Ovary (tissue), 7 donors: ENCODE measurements at regions not wholly inside any gene's neighbourhood (a gene's known extent, or its start where the extent isn't known, plus 50 kb on each side); places are given as distances from the start of the nearest gene placed in this dataset.

Source experiments
- DNase-seq, 5 donors: peaks; one replicate each; pipeline ENCODE4 v3.0.0-alpha.2; 2019 to 2020
- H3K27ac ChIP-seq, 2 donors: fragments of 200-600 bp; one replicate each; pipeline versions ENCODE4 v1.5.1 to v1.8.0; 2019 to 2022
- H3K27me3 ChIP-seq: fragments of 200-600 bp; one replicate; pipeline ENCODE4 v1.8.0; 2022
- H3K36me3 ChIP-seq: fragments of 200-600 bp; sonication (generic); one replicate; pipeline ENCODE4 v1.5.1; 2019
- H3K4me1 ChIP-seq: one replicate; pipeline ENCODE4 v1.8.1; 2013; ENCODE audit warnings: mild to moderate bottlenecking, moderate library complexity; ENCODE audit not compliant: insufficient read depth
- H3K4me3 ChIP-seq: fragments of 200-600 bp; sonication (generic); one replicate; pipeline ENCODE4 v1.5.1; 2017
- H3K9me3 ChIP-seq, 2 donors: fragments of 200-600 bp in 1 of 2; sonication (generic) in 1 of 2; one replicate each; pipeline versions ENCODE4 v1.5.1 to v1.8.1; 2013 to 2019; ENCODE audit warnings: mild to moderate bottlenecking in 1 of 2, moderate library complexity in 1 of 2
- CTCF ChIP-seq, 3 donors: fragments of 450-650 bp in 2 of 3; fragments of 200-600 bp in 1 of 3; IDR thresholded peaks; one replicate each; pipeline versions ENCODE4 v1.5.1 to v1.8.0; 2016 to 2022; ENCODE audit warnings: antibody characterized with exemption in 3 of 3, mild to moderate bottlenecking in 1 of 3
- EP300 ChIP-seq: sonication (generic); formaldehyde crosslinking; IDR thresholded peaks from one replicate; pipeline ENCODE4 v1.6.1; 2017; ENCODE audit warnings: antibody characterized with exemption
- POLR2A ChIP-seq: fragments of 450-650 bp; IDR thresholded peaks from one replicate; pipeline ENCODE4 v1.6.1; 2017; ENCODE audit warnings: antibody characterized with exemption, mild to moderate bottlenecking, moderate library complexity
- WGBS, 3 donors: extraction: QIAGEN DNeasy Blood & Tissue Kit in 1 of 3; methylation state at CpG; one replicate each; pipeline versions ENCODE4 v1.1.5 to v1.1.7; 2013 to 2017; 5-methylcytosine and 5-hydroxymethylcytosine counted together
- intact Hi-C, 4 donors: fragments of 100-400 bp; cut with DNase I; formaldehyde crosslinking; loops; one replicate each; pipeline versions ENCODE4 v1.11.0 to v1.15.1; 2022 to 2023
- donor health status: DM: no; HTN: no; CAD: no; lungs with moderate emphysema.
- donor health status: DM: no; HTN: no; CAD: no.
- donor health status: Bipolar disorder and iron deficiency.
- donor health status: DM: no; HTN: no; CAD: no.
- donor health status: DM: yes; HTN: yes; CAD: no.

GRCh38 chr15:96043591-96044171 is 286.8 kb upstream of the NR2F2 start:
- no peak overlapping the region for H3K27ac ChIP-seq
- H3K27me3 ChIP-seq, result no peaks in the 10 kb centered on the region
- no peak for DNase-seq
- H3K9me3 ChIP-seq, result no peaks in the 10 kb centered on the region
- no peak for TF ChIP-seq EP300
- no peak for TF ChIP-seq CTCF (IDR thresholded peaks at IDR 0.05)
- TF ChIP-seq POLR2A, result no peak
- no peaks in the 10 kb centered on the region for H3K36me3 ChIP-seq
- 90 to 95% (median 92%) methylated on average over 7 of the region's 7 CpGs for WGBS, 3 donors
- intact Hi-C loops, result no loop called here
- H3K4me1 ChIP-seq, result peaks cover 4% of the 10 kb centered on the region
- H3K4me3 ChIP-seq, result no peak overlapping the region

GRCh38 chr15:96046620-96047240 is 283.8 kb upstream of the NR2F2 start:
- no peaks in the 10 kb centered on the region for H3K36me3 ChIP-seq
- H3K4me3 ChIP-seq, result no peak overlapping the region
- no peaks in the 10 kb centered on the region for H3K9me3 ChIP-seq
- H3K27me3 ChIP-seq, result no peaks in the 10 kb centered on the region
- TF ChIP-seq POLR2A (no peak), EP300 (no peak), CTCF (IDR thresholded peaks at IDR 0.05) (no peak)
- H3K27ac ChIP-seq, result peak overlapping the region in 1 of 2 donors; percentile 3
- intact Hi-C loops, result no loop called here
- peaks cover 4% of the 10 kb centered on the region for H3K4me1 ChIP-seq
- no peak for DNase-seq
- WGBS, 3 donors, result 58 to 68% (median 66%) methylated on average over 5 of the region's 5 CpGs

GRCh38 chr15:96047255-96047931 is 283.1 kb upstream of the NR2F2 start:
- TF ChIP-seq EP300 (no peak), POLR2A (no peak), CTCF (IDR thresholded peaks at IDR 0.05) (no peak)
- no peaks in the 10 kb centered on the region for H3K27me3 ChIP-seq
- 3 to 7% (median 6%) methylated on average over 14 of the region's 14 CpGs for WGBS, 3 donors
- no peak overlapping the region for H3K4me3 ChIP-seq
- H3K9me3 ChIP-seq, result no peaks in the 10 kb centered on the region
- DNase-seq, result no peak
- H3K4me1 ChIP-seq, result peaks cover 4% of the 10 kb centered on the region
- intact Hi-C loops, result no loop called here
- peak overlapping the region in 1 of 2 donors; percentile 3 for H3K27ac ChIP-seq
- H3K36me3 ChIP-seq, result no peaks in the 10 kb centered on the region

GRCh38 chr15:96049323-96049722 is 281.2 kb upstream of the NR2F2 start:
- Histone ChIP-seq H3K27me3 (no peaks in the 10 kb centered on the region), H3K27ac (no peak overlapping the region), H3K9me3 (no peaks in the 10 kb centered on the region), H3K36me3 (no peaks in the 10 kb centered on the region), H3K4me3 (no peak overlapping the region), H3K4me1 (peaks cover 5% of the 10 kb centered on the region)
- no peak for DNase-seq
- TF ChIP-seq CTCF (IDR thresholded peaks at IDR 0.05) (no peak), EP300 (no peak), POLR2A (no peak)
- intact Hi-C loops, result no loop called here
- 88 to 95% (median 88%) methylated on average over 2 of the region's 2 CpGs for WGBS, 3 donors
